KMS-11 (cell line): ENCODE measurements at regions not wholly inside any gene's neighbourhood (a gene's known extent, or its start where the extent isn't known, plus 50 kb on each side); places are given as distances from the start of the nearest gene placed in this dataset.

ENCODE experiments used
- H2AFZ ChIP-seq: fragments of 200-600 bp; sonication (generic); 2 replicates; pipeline ENCODE4 v1.6.1; 2016; ENCODE audit warnings: antibody characterized with exemption, mixed run types, low read depth
- H3K27ac ChIP-seq: fragments of 200-600 bp; sonication (generic); 2 replicates; pipeline ENCODE4 v1.6.1; 2016; ENCODE audit warnings: mild to moderate bottlenecking, mixed run types
- H3K27me3 ChIP-seq: fragments of 200-600 bp; sonication (generic); 2 replicates; pipeline ENCODE4 v1.6.1; 2017; ENCODE audit warnings: mild to moderate bottlenecking, low read depth, mixed run types, moderate library complexity; ENCODE audit not compliant: insufficient read depth
- H3K36me3 ChIP-seq: fragments of 200-600 bp; sonication (generic); 2 replicates; pipeline ENCODE4 v1.6.1; 2017; ENCODE audit warnings: mild to moderate bottlenecking, mixed run types; ENCODE audit not compliant: insufficient read depth
- H3K4me1 ChIP-seq: fragments of 200-600 bp; sonication (generic); 2 replicates; pipeline ENCODE4 v1.6.1; 2016; ENCODE audit warnings: mild to moderate bottlenecking, low read depth, mixed run types; ENCODE audit not compliant: poor library complexity, severe bottlenecking
- H3K4me2 ChIP-seq: fragments of 200-600 bp; sonication (generic); 2 replicates; pipeline ENCODE4 v1.7.0; 2016; ENCODE audit warnings: mild to moderate bottlenecking, mixed run types
- H3K4me3 ChIP-seq: fragments of 200-600 bp; sonication (generic); IDR thresholded peaks from 2 replicates; pipeline ENCODE4 v1.6.1; 2017; ENCODE audit warnings: low read depth, low read length, mixed read lengths; ENCODE audit not compliant: insufficient read depth
- H3K79me2 ChIP-seq: fragments of 200-600 bp; sonication (generic); 2 replicates; pipeline ENCODE4 v1.6.1; 2016; ENCODE audit warnings: low read depth, mixed run types; ENCODE audit not compliant: insufficient read depth
- H3K9ac ChIP-seq: fragments of 200-600 bp; sonication (generic); 2 replicates; pipeline ENCODE4 v1.6.1; 2016; ENCODE audit warnings: mild to moderate bottlenecking, mixed run types
- H4K20me1 ChIP-seq: fragments of 200-600 bp; sonication (generic); 2 replicates; pipeline ENCODE4 v1.6.1; 2016; ENCODE audit warnings: mild to moderate bottlenecking, mixed run types; ENCODE audit not compliant: insufficient read depth
- TF ChIP-seq, protein P1 (sequence below): fragments of 200-600 bp; sonication (generic); conservative IDR thresholded peaks from 2 replicates; pipeline ENCODE4 v1.6.1; 2017; ENCODE audit warnings: low read depth, mild to moderate bottlenecking, antibody characterized with exemption, low read length, moderate library complexity, mixed read lengths

DNA sequence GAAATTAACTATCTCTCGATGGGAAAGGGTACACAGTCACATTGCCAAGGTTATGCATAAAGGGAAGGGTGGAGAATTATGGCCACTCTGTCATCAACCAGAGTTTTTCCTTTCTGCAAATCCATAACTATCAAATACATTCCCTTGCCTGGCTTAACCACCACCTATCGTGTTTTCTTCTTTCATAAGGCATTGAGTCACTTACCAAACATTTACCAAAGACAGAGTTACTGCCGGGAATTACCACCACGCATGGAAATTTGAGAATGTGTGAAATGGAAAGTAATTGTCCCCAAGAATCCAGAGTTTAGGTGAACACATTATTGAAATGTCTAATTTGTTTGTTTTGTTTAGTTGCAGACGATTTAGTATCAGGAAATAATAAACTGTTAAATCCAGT is 134.3 kb upstream of the LRRN1 start:
- no peak overlapping the region; the same call in 1 of the 2 replicates for H3K4me2 ChIP-seq
- no peak overlapping the region for H3K4me3 ChIP-seq
- H3K36me3 ChIP-seq: no peaks in the 10 kb centered on the region
- TF ChIP-seq, protein P1, sequence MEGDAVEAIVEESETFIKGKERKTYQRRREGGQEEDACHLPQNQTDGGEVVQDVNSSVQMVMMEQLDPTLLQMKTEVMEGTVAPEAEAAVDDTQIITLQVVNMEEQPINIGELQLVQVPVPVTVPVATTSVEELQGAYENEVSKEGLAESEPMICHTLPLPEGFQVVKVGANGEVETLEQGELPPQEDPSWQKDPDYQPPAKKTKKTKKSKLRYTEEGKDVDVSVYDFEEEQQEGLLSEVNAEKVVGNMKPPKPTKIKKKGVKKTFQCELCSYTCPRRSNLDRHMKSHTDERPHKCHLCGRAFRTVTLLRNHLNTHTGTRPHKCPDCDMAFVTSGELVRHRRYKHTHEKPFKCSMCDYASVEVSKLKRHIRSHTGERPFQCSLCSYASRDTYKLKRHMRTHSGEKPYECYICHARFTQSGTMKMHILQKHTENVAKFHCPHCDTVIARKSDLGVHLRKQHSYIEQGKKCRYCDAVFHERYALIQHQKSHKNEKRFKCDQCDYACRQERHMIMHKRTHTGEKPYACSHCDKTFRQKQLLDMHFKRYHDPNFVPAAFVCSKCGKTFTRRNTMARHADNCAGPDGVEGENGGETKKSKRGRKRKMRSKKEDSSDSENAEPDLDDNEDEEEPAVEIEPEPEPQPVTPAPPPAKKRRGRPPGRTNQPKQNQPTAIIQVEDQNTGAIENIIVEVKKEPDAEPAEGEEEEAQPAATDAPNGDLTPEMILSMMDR: no peak
- peaks cover 35% of the 10 kb centered on the region for H3K4me1 ChIP-seq
- H3K9ac ChIP-seq: no peak overlapping the region
- no peaks in the 10 kb centered on the region for H4K20me1 ChIP-seq
- no peaks in the 10 kb centered on the region for H3K27me3 ChIP-seq
- H3K27ac ChIP-seq: peak overlapping the region; percentile 53; the same call in 1 of the 2 replicates
- H3K79me2 ChIP-seq: no peaks in the 10 kb centered on the region
- no peak overlapping the region for H2AFZ ChIP-seq

DNA sequence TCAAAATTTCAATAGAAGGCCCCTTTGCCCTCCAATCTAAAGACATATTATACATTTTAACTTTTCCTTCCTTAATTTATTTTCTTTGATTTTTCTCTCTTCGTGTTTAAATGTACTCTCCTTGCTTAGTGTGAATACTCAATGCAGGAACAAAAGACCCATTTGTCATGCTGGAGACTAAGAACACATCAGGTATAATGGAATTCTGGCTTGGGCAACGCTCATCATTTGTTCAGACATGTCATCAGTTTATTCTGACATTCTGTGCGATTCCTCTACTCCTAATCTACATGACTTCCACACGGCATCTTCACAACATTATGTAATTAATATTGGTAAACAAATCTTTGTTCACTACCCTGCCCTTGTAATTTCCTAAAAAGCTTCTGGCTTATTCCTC is 136.6 kb upstream of the LRRN1 start:
- no peaks in the 10 kb centered on the region for H3K79me2 ChIP-seq
- H2AFZ ChIP-seq: no peak overlapping the region
- no peaks in the 10 kb centered on the region for H3K27me3 ChIP-seq
- no peak overlapping the region for H3K27ac ChIP-seq
- TF ChIP-seq, protein P1: no peak
- H3K9ac ChIP-seq: no peak overlapping the region
- no peaks in the 10 kb centered on the region for H3K36me3 ChIP-seq
- H3K4me2 ChIP-seq: no peak overlapping the region
- no peak overlapping the region for H3K4me3 ChIP-seq
- H3K4me1 ChIP-seq: peaks cover 23% of the 10 kb centered on the region
- no peaks in the 10 kb centered on the region for H4K20me1 ChIP-seq

DNA sequence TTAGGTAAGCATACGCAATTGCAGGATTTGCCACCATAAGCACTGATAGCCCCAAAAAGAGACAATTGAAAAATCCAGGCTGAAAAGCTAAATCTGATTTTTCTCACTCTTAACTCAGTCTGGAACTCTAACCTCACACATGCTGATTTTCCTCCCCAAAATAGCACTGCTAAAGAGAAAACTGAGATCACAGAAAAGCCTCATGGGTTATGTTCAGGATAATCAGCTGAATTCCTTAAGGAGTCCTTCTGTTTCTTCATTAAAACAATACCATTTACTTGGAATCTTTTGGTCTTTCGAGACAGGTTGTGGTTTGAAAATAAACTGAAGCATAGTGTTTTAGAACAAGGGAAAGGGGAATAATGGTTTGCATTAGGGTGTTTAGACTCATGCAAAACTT is 144.3 kb upstream of the LRRN1 start:
- no peak overlapping the region for H3K9ac ChIP-seq
- H3K4me3 ChIP-seq: no peak overlapping the region
- no peak overlapping the region for H3K4me2 ChIP-seq
- H2AFZ ChIP-seq: no peak overlapping the region
- no peaks in the 10 kb centered on the region for H3K36me3 ChIP-seq
- no peaks in the 10 kb centered on the region for H3K27me3 ChIP-seq
- H3K27ac ChIP-seq: no peak overlapping the region
- no peaks in the 10 kb centered on the region for H3K4me1 ChIP-seq
- no peaks in the 10 kb centered on the region for H4K20me1 ChIP-seq
- no peaks in the 10 kb centered on the region for H3K79me2 ChIP-seq
- TF ChIP-seq, protein P1: no peak

DNA sequence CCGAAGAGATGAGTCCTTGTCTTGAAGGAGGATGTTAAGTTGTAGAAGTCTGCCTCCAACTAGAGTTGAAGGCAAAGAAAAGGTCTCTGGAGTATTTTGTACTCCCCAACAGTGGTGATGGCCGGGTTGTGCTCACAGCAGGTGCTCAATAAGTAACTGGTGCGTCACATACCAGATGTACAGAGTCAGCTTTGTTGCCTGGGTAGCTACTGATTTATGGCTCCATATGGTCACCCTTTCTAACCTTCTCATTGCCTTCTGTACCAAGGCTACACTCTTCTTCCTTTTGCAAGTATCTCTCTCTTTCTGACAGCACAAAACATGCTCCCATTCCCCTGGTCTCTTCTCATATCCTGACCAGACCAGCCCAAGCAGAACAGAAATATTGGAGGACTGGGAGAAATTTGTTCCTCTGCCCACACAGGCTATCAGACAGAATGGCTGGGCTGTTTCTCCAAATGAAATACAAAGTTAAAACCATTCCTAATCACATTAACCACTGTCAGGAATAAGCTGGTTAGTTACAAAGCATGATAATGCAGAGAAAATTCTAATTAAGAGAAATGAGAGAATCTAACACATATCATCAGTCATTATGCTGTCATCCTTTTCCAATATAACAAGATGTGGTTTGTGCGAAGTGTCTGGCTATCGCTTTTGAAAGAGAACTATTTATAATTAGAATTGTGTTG is 150.1 kb upstream of the LRRN1 start:
- no peaks in the 10 kb centered on the region for H3K27me3 ChIP-seq
- no peaks in the 10 kb centered on the region for H4K20me1 ChIP-seq
- no peak overlapping the region for H3K4me2 ChIP-seq
- TF ChIP-seq, protein P1: no peak
- H3K27ac ChIP-seq: no peak overlapping the region
- no peaks in the 10 kb centered on the region for H3K36me3 ChIP-seq
- H3K79me2 ChIP-seq: no peaks in the 10 kb centered on the region
- H3K4me3 ChIP-seq: no peak overlapping the region
- H3K9ac ChIP-seq: no peak overlapping the region
- H2AFZ ChIP-seq: no peak overlapping the region
- no peaks in the 10 kb centered on the region for H3K4me1 ChIP-seq
